IPS DF 4.7 (cell line): ENCODE measurements at regions not wholly inside any gene's neighbourhood (a gene's known extent, or its start where the extent isn't known, plus 50 kb on each side); places are given as distances from the start of the nearest gene placed in this dataset.

Experiments
- DNase-seq: peaks from one replicate; pipeline ENCODE4 v3.0.0-alpha.2; 2013; ENCODE audit warnings: low spot score; ENCODE audit errors: extremely low read depth

GRCh38 chr10:128280271-128280670 is 154.0 kb upstream of the MKI67 start:
- no peak for DNase-seq

- DNase-seq, result no peak
Measured at GRCh38 chr10:128281343-128281742, 155.1 kb upstream of the MKI67 start.

- no peak for DNase-seq
Measured at GRCh38 chr10:128281861-128282260, 155.6 kb upstream of the MKI67 start.

GRCh38 chr10:128286141-128286761 is 160.0 kb upstream of the MKI67 start:
- DNase-seq, result no peak

- DNase-seq, result no peak
Measured at GRCh38 chr10:128286762-128287500, 160.7 kb upstream of the MKI67 start.

DNA sequence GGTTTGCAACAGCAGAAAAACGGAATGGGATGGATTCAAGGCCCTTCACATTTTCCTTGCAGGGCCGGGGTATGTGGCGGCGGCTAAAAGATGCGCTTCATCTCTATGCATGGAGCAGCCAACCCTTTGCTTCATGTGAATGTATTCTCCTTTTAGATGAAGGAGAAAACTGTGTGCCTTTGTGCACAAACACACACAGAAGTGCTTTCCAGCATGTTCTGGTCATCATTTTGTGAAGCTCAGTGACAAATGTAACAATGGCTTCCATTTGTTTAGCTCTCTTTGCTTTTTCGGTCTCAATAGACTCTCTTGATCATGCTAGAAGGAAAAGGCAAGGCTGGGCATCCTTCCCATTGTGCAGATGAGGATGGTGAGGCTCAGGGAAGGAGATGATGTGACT is 161.7 kb upstream of the MKI67 start:
- DNase-seq, result no peak

DNA sequence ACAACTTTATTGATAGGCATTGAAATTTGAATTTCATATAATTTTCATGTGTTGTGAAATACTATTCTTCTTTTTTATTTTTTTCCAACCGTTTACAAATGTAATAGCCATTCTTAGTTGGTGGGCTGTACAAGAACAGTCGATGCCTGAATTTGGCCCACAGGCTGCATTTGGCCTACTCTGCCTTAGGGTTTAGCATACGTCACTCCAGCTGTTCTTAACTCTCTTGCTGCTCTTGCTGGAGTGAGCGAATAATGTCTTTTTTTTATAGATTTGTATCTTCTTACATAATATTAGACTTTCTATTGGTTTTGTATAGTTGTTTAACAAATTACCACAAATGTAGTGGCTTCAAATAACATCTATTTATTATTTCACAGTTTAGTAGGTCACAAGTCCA is 163.4 kb upstream of the MKI67 start:
- DNase-seq, result no peak

- no peak for DNase-seq
Measured at GRCh38 chr10:128295003-128295402, 168.8 kb upstream of the MKI67 start.

DNA sequence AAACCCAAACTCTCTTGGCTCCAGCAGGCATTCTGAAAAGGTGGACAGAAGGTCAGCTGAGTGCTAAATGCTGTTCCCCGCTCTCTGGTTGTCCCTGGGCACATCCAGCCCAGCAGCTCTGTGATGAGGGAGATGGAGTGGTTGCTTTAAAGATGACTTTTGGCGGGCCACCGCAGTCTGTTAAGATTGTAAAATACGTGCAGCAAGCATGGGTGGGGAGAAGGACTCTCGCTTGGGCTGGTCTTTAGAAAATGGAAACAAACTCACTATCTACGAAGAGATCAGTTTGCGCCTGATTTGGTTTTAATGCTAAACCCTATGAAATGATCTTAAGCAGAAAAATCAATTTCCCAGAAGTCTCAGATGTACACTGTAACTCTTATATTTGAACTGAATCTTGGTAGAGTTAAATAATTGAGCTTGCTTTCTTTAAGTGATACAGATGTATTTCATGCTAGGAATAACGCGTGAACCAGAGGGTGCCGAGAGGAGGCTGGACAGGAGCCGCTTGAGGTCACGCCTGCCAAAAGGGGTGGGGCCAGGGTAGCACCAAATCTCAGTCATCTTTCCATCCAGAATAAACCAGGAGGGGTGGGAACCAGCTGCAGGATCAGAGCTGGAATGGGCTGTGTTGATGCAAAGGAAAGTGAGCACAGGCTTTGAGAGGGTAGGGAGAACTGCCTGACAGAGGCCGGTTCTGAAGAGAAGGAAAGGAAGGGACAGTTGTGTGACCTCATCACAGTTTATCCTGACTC is 170.2 kb upstream of the MKI67 start:
- no peak for DNase-seq

DNA sequence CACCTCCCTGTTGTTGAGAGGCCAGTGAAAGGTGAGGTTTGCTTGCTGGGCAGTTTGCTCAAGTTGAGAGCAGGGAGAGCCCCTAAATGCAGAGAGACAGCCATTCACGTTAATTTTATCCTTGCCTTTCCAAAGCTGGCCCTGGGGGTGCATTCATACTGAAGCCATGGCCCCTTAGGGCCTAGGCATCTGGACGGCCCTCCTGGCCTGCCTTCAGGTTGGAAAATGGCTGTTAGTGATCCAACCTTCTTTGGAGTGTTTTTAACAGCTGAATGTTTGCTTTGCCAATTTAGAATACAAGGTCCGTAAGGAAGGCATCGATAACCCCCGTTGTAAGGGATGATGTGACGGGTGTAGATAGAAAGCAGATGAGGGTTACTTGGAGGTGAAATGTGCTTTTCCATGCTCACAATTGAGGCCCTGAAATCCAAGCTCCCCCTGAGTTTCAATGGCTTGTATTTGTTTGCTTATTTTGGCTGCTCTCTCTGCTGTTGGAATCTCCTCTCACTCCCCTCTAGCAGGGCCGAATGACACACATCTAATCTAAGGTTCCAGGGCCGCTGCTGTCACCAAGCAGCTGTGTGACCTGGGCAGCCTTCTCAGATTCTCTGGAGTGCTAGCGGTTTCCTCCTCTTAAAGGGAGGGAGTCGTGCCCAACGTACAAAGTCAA is 171.6 kb upstream of the MKI67 start:
- no peak for DNase-seq

DNA sequence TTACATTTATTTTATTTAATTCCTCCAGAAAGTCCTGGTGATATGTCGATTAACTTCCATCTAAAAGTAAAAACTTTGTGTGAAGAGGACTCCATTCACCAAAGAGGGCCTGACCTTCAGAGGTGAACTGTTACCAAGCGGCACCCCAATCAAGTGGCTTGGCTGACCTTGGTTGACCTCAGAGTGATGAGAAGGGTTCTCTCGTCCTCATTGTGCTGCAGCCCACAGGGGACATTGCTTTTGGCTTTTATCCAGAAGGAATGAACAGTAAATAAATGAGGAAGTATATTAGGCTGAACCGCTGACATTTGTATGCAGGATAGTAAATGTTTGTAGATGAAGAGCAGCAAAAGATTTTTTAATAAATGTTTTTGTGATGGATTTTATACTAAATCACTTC is 172.4 kb upstream of the MKI67 start:
- DNase-seq, result no peak

DNA sequence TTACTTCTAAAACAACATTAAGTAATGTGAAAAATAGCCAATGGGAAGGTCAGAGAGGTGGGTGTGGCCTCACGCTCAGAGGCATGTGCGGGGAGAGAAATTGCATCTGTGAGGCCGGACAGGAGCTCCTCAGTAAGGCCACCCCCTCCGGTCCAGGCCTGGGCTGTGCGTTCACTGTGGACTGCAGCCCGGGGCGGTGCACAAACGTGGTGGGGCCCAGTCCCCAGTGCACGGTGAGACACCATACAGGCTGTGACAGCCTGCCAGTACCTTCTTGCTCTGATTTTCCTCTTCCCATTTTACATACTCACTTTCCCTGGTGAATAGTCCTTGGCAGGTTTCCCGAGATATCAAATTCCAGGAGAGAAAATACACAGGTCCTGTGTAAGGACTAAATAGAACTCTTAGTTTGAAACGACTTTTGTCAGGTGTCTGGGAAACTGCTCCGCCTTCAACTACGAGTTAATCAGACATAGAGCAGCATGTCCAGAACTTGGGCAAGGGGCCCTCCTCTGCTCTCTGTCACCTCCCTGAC is 174.1 kb upstream of the MKI67 start:
- DNase-seq, result no peak

DNA sequence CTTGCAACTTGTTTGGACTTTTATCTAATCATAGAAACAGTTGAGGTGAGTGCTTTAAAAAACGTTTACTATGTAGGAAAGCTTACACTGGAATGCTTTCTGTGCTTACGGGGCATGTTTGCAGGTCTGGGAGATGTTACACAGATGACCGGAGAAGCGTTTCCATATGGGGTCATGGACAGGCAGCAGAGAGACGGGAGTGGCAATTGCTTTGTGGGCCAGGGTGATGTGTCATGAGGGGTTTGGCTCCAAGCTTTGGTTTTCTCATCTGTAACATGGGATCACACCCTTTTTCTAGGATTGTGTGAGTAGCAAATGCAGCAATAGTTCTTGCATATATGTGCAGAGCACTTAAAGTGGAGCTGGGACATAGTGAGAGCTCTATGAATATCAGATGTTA is 174.8 kb upstream of the MKI67 start:
- no peak for DNase-seq

DNA sequence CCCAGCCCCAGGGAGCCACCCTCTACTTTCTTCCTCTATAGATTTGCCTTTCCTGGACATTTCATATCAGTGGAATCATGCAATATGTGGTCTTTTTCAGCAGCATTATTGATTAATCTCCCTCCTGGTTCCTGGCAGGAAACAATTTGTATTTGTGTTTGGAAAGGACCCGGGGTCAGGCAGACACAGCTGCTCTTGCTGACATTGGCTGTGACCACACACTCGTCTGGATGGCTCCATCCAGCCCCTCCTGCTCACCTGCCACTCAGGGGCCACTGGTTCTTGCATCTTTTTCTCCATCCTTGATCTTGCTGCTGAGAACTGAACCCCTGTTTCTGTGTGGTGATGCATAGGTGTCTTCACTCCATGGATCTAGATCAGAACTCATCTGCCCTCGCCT is 176.6 kb upstream of the MKI67 start:
- no peak for DNase-seq

DNA sequence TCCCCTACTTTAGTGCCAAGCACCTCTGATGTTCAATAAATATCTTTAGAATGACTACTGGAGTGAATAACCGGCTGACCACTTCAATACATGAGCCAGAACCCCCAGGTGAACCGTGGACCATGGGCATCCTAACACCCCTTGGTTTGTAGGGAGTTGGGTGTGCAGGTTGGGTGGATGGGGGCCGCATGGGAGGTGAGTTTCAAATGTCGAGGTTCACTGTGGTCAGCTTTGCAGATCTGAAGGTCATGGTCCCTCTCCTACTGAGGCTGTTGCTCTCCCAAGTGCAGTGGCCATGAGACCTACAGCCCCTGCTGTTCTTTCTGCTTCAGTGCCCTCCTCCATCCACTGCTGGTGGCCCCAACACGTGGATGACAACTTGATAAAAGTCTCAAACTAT is 178.0 kb upstream of the MKI67 start:
- DNase-seq, result no peak

- DNase-seq, result no peak
Measured at GRCh38 chr10:128305601-128306345, 179.6 kb upstream of the MKI67 start.

GRCh38 chr10:128306535-128306934 is 180.3 kb upstream of the MKI67 start:
- DNase-seq, result no peak

GRCh38 chr10:128306966-128307365 is 180.7 kb upstream of the MKI67 start:
- DNase-seq, result no peak

DNA sequence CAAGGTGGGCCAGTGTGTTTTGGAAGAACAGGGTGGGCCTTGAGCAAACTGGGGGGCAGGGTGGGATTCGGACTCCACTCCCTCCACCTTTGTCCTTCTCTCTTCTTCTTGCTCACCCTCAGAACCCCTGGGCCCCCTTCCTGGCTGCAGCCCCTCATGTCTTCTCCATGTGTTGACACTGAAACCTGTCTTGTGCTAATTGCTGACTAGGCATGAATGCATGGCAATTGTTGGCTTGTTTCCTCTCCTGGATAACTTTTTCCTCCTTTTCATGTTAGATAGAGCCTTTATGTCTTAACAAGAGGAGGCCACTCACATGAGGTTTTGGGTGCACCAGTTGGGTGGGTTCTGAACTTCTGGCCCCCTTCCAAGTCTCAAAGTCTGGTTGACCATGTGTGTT is 181.6 kb upstream of the MKI67 start:
- DNase-seq, result no peak

DNA sequence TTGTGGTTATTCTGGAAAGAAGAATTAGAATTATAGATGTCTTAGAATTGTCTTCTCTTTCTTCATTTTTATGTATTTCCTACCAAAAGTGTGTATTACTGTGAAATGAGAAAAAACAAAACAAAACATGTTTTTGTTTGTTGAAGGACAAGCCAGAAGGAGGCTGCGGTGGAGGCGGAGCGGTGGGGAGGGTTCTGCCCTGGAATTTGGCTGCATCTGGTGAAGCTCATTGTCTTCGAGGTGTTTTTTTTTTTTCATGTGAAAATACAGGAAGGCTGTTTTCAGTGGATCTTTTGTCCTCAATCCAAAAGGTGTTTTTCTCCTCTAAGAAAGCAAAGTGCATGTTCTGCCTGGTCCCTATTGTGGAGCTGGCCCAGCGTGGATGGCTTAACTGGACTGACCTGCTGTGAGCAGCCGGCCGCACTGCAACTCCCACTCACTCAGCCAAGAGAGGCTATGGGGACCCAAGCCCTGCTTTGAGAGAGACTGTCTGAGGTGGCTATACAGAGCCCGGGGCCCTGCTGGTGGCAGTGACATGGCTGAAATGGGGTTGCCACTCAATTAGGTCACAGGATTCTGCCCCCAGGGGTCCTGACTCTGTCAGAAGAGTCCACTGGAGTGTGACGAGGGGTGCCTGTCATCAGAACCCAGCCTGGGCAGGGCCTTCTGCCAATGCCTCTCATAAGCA is 184.9 kb upstream of the MKI67 start:
- DNase-seq, result no peak
